ENCODE measurements at regions not wholly inside any gene's neighbourhood (a gene's known extent, or its start where the extent isn't known, plus 50 kb on each side); places are given as distances from the start of the nearest gene placed in this dataset.

GRCh38 chr17:27378482-27379175 is 77.6 kb upstream of the KSR1 start:
- no peak for TF ChIP-seq CTCF (conservative IDR thresholded peaks at IDR 0.05)
- H3K27ac ChIP-seq = peak overlapping the region; percentile 54

- H3K27ac ChIP-seq = peak overlapping the region; percentile 28
- no peak for TF ChIP-seq CTCF (conservative IDR thresholded peaks at IDR 0.05)
Observed at GRCh38 chr17:27379888-27380533, 76.2 kb upstream of the KSR1 start.

GRCh38 chr17:27380551-27380950 is 75.7 kb upstream of the KSR1 start:
- TF ChIP-seq CTCF (conservative IDR thresholded peaks at IDR 0.05) = no peak
- H3K27ac ChIP-seq = peak overlapping the region; percentile 28; the same call in 1 of the 2 replicates

- TF ChIP-seq CTCF (conservative IDR thresholded peaks at IDR 0.05) = peak; percentile 96
- no peak overlapping the region for H3K27ac ChIP-seq
Observed at GRCh38 chr17:27381007-27381501, 75.2 kb upstream of the KSR1 start.

- no peak for TF ChIP-seq CTCF (conservative IDR thresholded peaks at IDR 0.05)
- H3K27ac ChIP-seq = no peak overlapping the region
Observed at GRCh38 chr17:27382025-27382424, 74.2 kb upstream of the KSR1 start.

- 0 out of 2 replicates have a peak overlapping the region, but pooled peaks have one; percentile 3 for H3K27ac ChIP-seq
- TF ChIP-seq CTCF (conservative IDR thresholded peaks at IDR 0.05) = no peak
Observed at GRCh38 chr17:27384261-27384701, 72.0 kb upstream of the KSR1 start.

- no peak for TF ChIP-seq CTCF (conservative IDR thresholded peaks at IDR 0.05)
- 0 out of 2 replicates have a peak overlapping the region, but pooled peaks have one; percentile 3 for H3K27ac ChIP-seq
Observed at GRCh38 chr17:27384726-27385125, 71.5 kb upstream of the KSR1 start.

Measured in VCaP (cell line).